Activated CD4-positive, alpha-beta T cell treated with anti-CD3 and anti-CD28 coated beads for 48 hours (primary cell): ENCODE measurements at regions not wholly inside any gene's neighbourhood (a gene's known extent, or its start where the extent isn't known, plus 50 kb on each side); places are given as distances from the start of the nearest gene placed in this dataset.

Experiments used
- DNase-seq: peaks from one replicate; pipeline ENCODE4 v3.0.0-alpha.2; 2020

- DNase-seq, result no peak
These were observed 192.7 kb downstream of the FGFR2 start for GRCh38 chr10:121405549-121405948.

GRCh38 chr10:121405953-121406352 is 192.3 kb downstream of the FGFR2 start:
- no peak for DNase-seq

GRCh38 chr10:121406823-121407545 is 191.3 kb downstream of the FGFR2 start:
- DNase-seq, result no peak

GRCh38 chr10:121409466-121410104 is 188.7 kb downstream of the FGFR2 start:
- no peak for DNase-seq

GRCh38 chr10:121411004-121411403 is 187.2 kb downstream of the FGFR2 start:
- DNase-seq, result no peak

GRCh38 chr10:121413951-121414350 is 184.3 kb downstream of the FGFR2 start:
- no peak for DNase-seq

GRCh38 chr10:121414366-121415062 is 183.7 kb downstream of the FGFR2 start:
- DNase-seq, result no peak

- no peak for DNase-seq
These were observed 183.2 kb downstream of the FGFR2 start for GRCh38 chr10:121415063-121415399.

GRCh38 chr10:121416071-121416470 is 182.2 kb downstream of the FGFR2 start:
- no peak for DNase-seq

- DNase-seq, result no peak
These were observed 180.9 kb downstream of the FGFR2 start for GRCh38 chr10:121417298-121417697.

- no peak for DNase-seq
These were observed 180.0 kb downstream of the FGFR2 start for GRCh38 chr10:121418126-121418777.

- DNase-seq, result no peak
These were observed 178.2 kb downstream of the FGFR2 start for GRCh38 chr10:121420006-121420405.

- DNase-seq, result no peak
These were observed 176.1 kb downstream of the FGFR2 start for GRCh38 chr10:121422096-121422495.

- DNase-seq, result no peak
These were observed 172.6 kb downstream of the FGFR2 start for GRCh38 chr10:121425623-121426022.

- no peak for DNase-seq
These were observed 171.9 kb downstream of the FGFR2 start for GRCh38 chr10:121426307-121426706.
